Panc1 (cell line): ENCODE measurements at regions not wholly inside any gene's neighbourhood (a gene's known extent, or its start where the extent isn't known, plus 50 kb on each side); places are given as distances from the start of the nearest gene placed in this dataset.

Experiments
- ATAC-seq: fragments of 200-7000 bp; cut with Tn5 transposase; 2 replicates; pipeline ENCODE4 v1.9.1; 2020; ENCODE audit warnings: mild to moderate bottlenecking, moderate library complexity
- BruUV-seq: library from RNA; stranded (reverse); fragments of 400-500 nt; replicated peaks from 2 replicates; lab custom pipeline; 2021; lab: Mats Ljungman, UMichigan
- CTCF ChIA-PET: fragments of 300-600 bp; sonication (Branson Sonifier 250); formaldehyde crosslinking; loops from one replicate; lab custom pipeline; 2022; ENCODE audit warnings: antibody characterized with exemption; lab: Charles Lee
- POLR2A ChIA-PET: fragments of 300-600 bp; sonication (Branson Sonifier 250); formaldehyde crosslinking; loops from one replicate; lab custom pipeline; 2022; ENCODE audit warnings: antibody characterized with exemption; lab: Charles Lee
- DNase-seq: peaks from one replicate; pipeline ENCODE4 v3.0.0-alpha.2; 2010; ENCODE audit warnings: low read depth, low spot score
- H3K27ac ChIP-seq: 2 replicates; pipeline ENCODE4 v1.5.1; 2011; ENCODE audit warnings: mild to moderate bottlenecking, low read length, inconsistent platforms
- H3K27me3 ChIP-seq: fragments of 200-500 bp; sonication (Bioruptor generic); 2 replicates; pipeline ENCODE4 v1.6.0; 2014; ENCODE audit warnings: low read length, inconsistent platforms; ENCODE audit not compliant: control insufficient read depth, insufficient read depth
- H3K36me3 ChIP-seq: fragments of 200-500 bp; sonication (Bioruptor generic); 2 replicates; pipeline ENCODE4 v1.5.1; 2014; ENCODE audit warnings: inconsistent platforms, mild to moderate bottlenecking, low read length, moderate library complexity; ENCODE audit not compliant: control insufficient read depth, insufficient read depth
- H3K4me1 ChIP-seq: 2 replicates; pipeline ENCODE4 v1.5.1; 2011; ENCODE audit warnings: inconsistent platforms, mild to moderate bottlenecking, low read length, moderate library complexity; ENCODE audit not compliant: control insufficient read depth, insufficient read depth
- H3K4me3 ChIP-seq, 2 experiments: 2 replicates each; pipeline ENCODE4 v1.5.1; 2011 to 2012; ENCODE audit warnings: low read depth in 2 of 2, low read length in 2 of 2, mild to moderate bottlenecking in 2 of 2, inconsistent platforms in 1 of 2, moderate library complexity in 1 of 2
- H3K9me3 ChIP-seq: fragments of 200-500 bp; sonication (Bioruptor generic); 2 replicates; pipeline ENCODE4 v1.5.1; 2014; ENCODE audit warnings: low read depth, mild to moderate bottlenecking, inconsistent platforms, low read length, moderate library complexity; ENCODE audit not compliant: control insufficient read depth, insufficient read depth
- CTCF ChIP-seq: fragments of 450-650 bp; IDR thresholded peaks from 2 replicates; pipeline ENCODE4 v1.5.1; 2017; ENCODE audit warnings: mild to moderate bottlenecking
- POLR2AphosphoS5 ChIP-seq: IDR thresholded peaks from 2 replicates; pipeline ENCODE4 v1.6.1; 2012; ENCODE audit warnings: mild to moderate bottlenecking, low read depth, low read length, moderate library complexity
- REST ChIP-seq, 2 experiments: IDR thresholded peaks; 2 replicates each; pipeline ENCODE4 v1.6.1; 2011 to 2012; ENCODE audit warnings: low read depth in 2 of 2, control low read depth in 1 of 2, low read length in 1 of 2, mild to moderate bottlenecking in 1 of 2, moderate library complexity in 1 of 2; ENCODE audit not compliant: insufficient read depth in 1 of 2
- SIN3A ChIP-seq: IDR thresholded peaks from 2 replicates; pipeline ENCODE4 v1.6.1; 2012; ENCODE audit warnings: low read depth, mild to moderate bottlenecking, low read length, moderate library complexity, borderline replicate concordance; ENCODE audit not compliant: insufficient read depth
- TCF7L2 ChIP-seq: IDR thresholded peaks from 2 replicates; pipeline ENCODE4 v1.6.1; 2011; ENCODE audit warnings: mild to moderate bottlenecking, low read depth, low read length, inconsistent platforms
- in situ Hi-C: cut with HindIII; loops from 2 replicates; pipeline ENCODE4 v1.10.0; 2016; ENCODE audit warnings: low sequenced_read_pairs, low pct_unique_long_range_greater_than_20kb
- intact Hi-C: fragments of 100-400 bp; cut with micrococcal nuclease; formaldehyde crosslinking; loops from one replicate; pipeline ENCODE4 v1.10.0; 2022; ENCODE audit not compliant: unreplicated experiment

GRCh38 chr9:99633265-99633664, 188.4 kb upstream of the NR4A3 start:
- ChIA-PET CTCF (no interaction called here), POLR2A (no interaction called here)
- no peak for TF ChIP-seq REST (IDR thresholded peaks at IDR 0.05; ENCODE audit: insufficient read depth in 1 of 2, low read depth in 2 of 2, low read length in 1 of 2)
- TF ChIP-seq POLR2AphosphoS5: no peak
- TF ChIP-seq SIN3A: no peak
- no peak for TF ChIP-seq CTCF
- no peak for TF ChIP-seq TCF7L2
- no peaks in the 10 kb centered on the region for H3K9me3 ChIP-seq
- BruUV-seq: no TSS peak
- H3K4me3 ChIP-seq: no peak overlapping the region
- H3K4me1 ChIP-seq: no peaks in the 10 kb centered on the region
- no peak overlapping the region for H3K27ac ChIP-seq
- no peaks in the 10 kb centered on the region for H3K36me3 ChIP-seq
- no peaks in the 10 kb centered on the region for H3K27me3 ChIP-seq
- ATAC-seq (no peak), DNase-seq (no peak)
- intact Hi-C loops: no loop called here
- in situ Hi-C loops: no loop called here

- Histone ChIP-seq H3K4me3 (no peak overlapping the region), H3K27ac (no peak overlapping the region), H3K27me3 (no peaks in the 10 kb centered on the region), H3K4me1 (no peaks in the 10 kb centered on the region), H3K9me3 (no peaks in the 10 kb centered on the region), H3K36me3 (no peaks in the 10 kb centered on the region)
- ATAC-seq (no peak), DNase-seq (no peak)
- in situ Hi-C loops: no loop called here
- intact Hi-C loops: no loop called here
- BruUV-seq: no TSS peak
- CTCF ChIA-PET: no interaction called here
- POLR2A ChIA-PET: no interaction called here
- TF ChIP-seq TCF7L2: no peak
- TF ChIP-seq REST (IDR thresholded peaks at IDR 0.05; ENCODE audit: insufficient read depth in 1 of 2, low read depth in 2 of 2, low read length in 1 of 2): no peak
- TF ChIP-seq SIN3A: no peak
- no peak for TF ChIP-seq POLR2AphosphoS5
Observed at GRCh38 chr9:99634186-99634585, 187.5 kb upstream of the NR4A3 start.
